ENCODE measurements at regions not wholly inside any gene's neighbourhood (a gene's known extent, or its start where the extent isn't known, plus 50 kb on each side); places are given as distances from the start of the nearest gene placed in this dataset.
"Not testable (repeated sequence)": the region's sequence is repeated elsewhere in the genome, so short reads cannot be mapped to it uniquely, and the experiment has no call there.

- not testable (repeated sequence) for TF ChIP-seq CTCF (conservative IDR thresholded peaks at IDR 0.05; ENCODE audit: low read depth, low read length); EZH2 (IDR thresholded peaks at IDR 0.05; ENCODE audit: borderline replicate concordance, low read depth, low read length, poor library complexity, severe bottlenecking)
Measured at GRCh38 chr17:22048226-22048625, 355.9 kb downstream of the KCNJ18 start.

Data from A673 (cell line).